ENCODE measurements at regions not wholly inside any gene's neighbourhood (a gene's known extent, or its start where the extent isn't known, plus 50 kb on each side); places are given as distances from the start of the nearest gene placed in this dataset.

- 91% methylated on average over 1 of the region's 1 CpG for WGBS (ENCODE audit: insufficient coverage)
- Mint-ChIP-seq H3K36me3 (no peaks in the 10 kb centered on the region), H3K4me3 (no peak overlapping the region), H3K27me3 (ENCODE audit: low read depth in 2 of 2) (peaks cover 18 to 43% of the 10 kb centered on the region in 2 donors), H3K4me1 (no peaks in the 10 kb centered on the region), H3K27ac (no peak overlapping the region), H3K9me3 (no peaks in the 10 kb centered on the region)
- Histone ChIP-seq H3K27ac (ENCODE audit: low read length) (no peak overlapping the region), H3K9me3 (ENCODE audit: control insufficient read depth, insufficient read depth, low read length) (peaks cover 4% of the 10 kb centered on the region), H3K4me3 (ENCODE audit: low read length) (no peak overlapping the region), H3K4me1 (ENCODE audit: control insufficient read depth, insufficient read depth, low read length) (no peaks in the 10 kb centered on the region), H3K36me3 (ENCODE audit: control insufficient read depth, insufficient read depth, low read length) (no peaks in the 10 kb centered on the region), H3K27me3 (ENCODE audit: control insufficient read depth, insufficient read depth, low read length) (no peaks in the 10 kb centered on the region)
- no peak for TF ChIP-seq CTCF (IDR thresholded peaks at IDR 0.05)
- no peak for DNase-seq
- ATAC-seq, result no peak
- intact Hi-C loops (cut with micrococcal nuclease), result no loop called here
These were observed 406.1 kb downstream of the GATA3 start for GRCh38 chr10:8460626-8461025.

GRCh38 chr10:8462565-8462964, 408.1 kb downstream of the GATA3 start:
- H3K4me3 Mint-ChIP-seq, result no peak overlapping the region
- Histone ChIP-seq H3K4me3 (ENCODE audit: low read length) (no peak overlapping the region), H3K27me3 (ENCODE audit: control insufficient read depth, insufficient read depth, low read length) (no peaks in the 10 kb centered on the region), H3K4me1 (ENCODE audit: control insufficient read depth, insufficient read depth, low read length) (no peaks in the 10 kb centered on the region), H3K9me3 (ENCODE audit: control insufficient read depth, insufficient read depth, low read length) (peaks cover 4% of the 10 kb centered on the region), H3K27ac (ENCODE audit: low read length) (no peak overlapping the region), H3K36me3 (ENCODE audit: control insufficient read depth, insufficient read depth, low read length) (no peaks in the 10 kb centered on the region)
- WGBS (ENCODE audit: insufficient coverage), result 94% methylated on average over 2 of the region's 3 CpGs
- H3K36me3 Mint-ChIP-seq, result no peaks in the 10 kb centered on the region
- no peak for TF ChIP-seq CTCF (IDR thresholded peaks at IDR 0.05)
- H3K9me3 Mint-ChIP-seq, result no peaks in the 10 kb centered on the region
- H3K27ac Mint-ChIP-seq, result no peak overlapping the region
- DNase-seq, result no peak
- intact Hi-C loops (cut with micrococcal nuclease), result no loop called here
- H3K4me1 Mint-ChIP-seq, result no peaks in the 10 kb centered on the region
- no peak for ATAC-seq
- peaks cover 18 to 47% of the 10 kb centered on the region in 2 donors for H3K27me3 Mint-ChIP-seq (ENCODE audit: low read depth in 2 of 2)

- no peaks in the 10 kb centered on the region for H3K27me3 ChIP-seq (ENCODE audit: control insufficient read depth, insufficient read depth, low read length)
- peaks cover 18 to 39% of the 10 kb centered on the region in 2 donors for H3K27me3 Mint-ChIP-seq (ENCODE audit: low read depth in 2 of 2)
- no peak overlapping the region for H3K4me3 ChIP-seq (ENCODE audit: low read length)
- no peaks in the 10 kb centered on the region for H3K4me1 Mint-ChIP-seq
- no peak overlapping the region for H3K27ac Mint-ChIP-seq
- no peaks in the 10 kb centered on the region for H3K36me3 ChIP-seq (ENCODE audit: control insufficient read depth, insufficient read depth, low read length)
- intact Hi-C loops (cut with micrococcal nuclease), result no loop called here
- ATAC-seq (no peak), DNase-seq (no peak)
- H3K36me3 Mint-ChIP-seq, result no peaks in the 10 kb centered on the region
- H3K4me1 ChIP-seq (ENCODE audit: control insufficient read depth, insufficient read depth, low read length), result no peaks in the 10 kb centered on the region
- WGBS (ENCODE audit: insufficient coverage), result 95% methylated on average over 4 of the region's 4 CpGs
- no peaks in the 10 kb centered on the region for H3K9me3 Mint-ChIP-seq
- no peak overlapping the region for H3K4me3 Mint-ChIP-seq
- H3K27ac ChIP-seq (ENCODE audit: low read length), result no peak overlapping the region
- no peak for TF ChIP-seq CTCF (IDR thresholded peaks at IDR 0.05)
- no peaks in the 10 kb centered on the region for H3K9me3 ChIP-seq (ENCODE audit: control insufficient read depth, insufficient read depth, low read length)
These were observed 409.4 kb downstream of the GATA3 start for GRCh38 chr10:8463853-8464252.

- H3K4me1 Mint-ChIP-seq, result no peaks in the 10 kb centered on the region
- 89% methylated on average over 3 of the region's 3 CpGs for whole genome bisulfite sequencing (ENCODE audit: insufficient coverage)
- H3K27ac ChIP-seq (ENCODE audit: low read length), result no peak overlapping the region
- no peak for ATAC-seq
- H3K27me3 ChIP-seq (ENCODE audit: control insufficient read depth, insufficient read depth, low read length), result no peaks in the 10 kb centered on the region
- no peaks in the 10 kb centered on the region for H3K4me1 ChIP-seq (ENCODE audit: control insufficient read depth, insufficient read depth, low read length)
- DNase-seq, result no peak
- TF ChIP-seq CTCF (IDR thresholded peaks at IDR 0.05), result no peak
- intact Hi-C loops (cut with micrococcal nuclease), result no loop called here
- H3K9me3 Mint-ChIP-seq, result no peaks in the 10 kb centered on the region
- H3K36me3 Mint-ChIP-seq, result no peaks in the 10 kb centered on the region
- H3K36me3 ChIP-seq (ENCODE audit: control insufficient read depth, insufficient read depth, low read length), result no peaks in the 10 kb centered on the region
- H3K27me3 Mint-ChIP-seq (ENCODE audit: low read depth in 2 of 2), result peaks cover 22% of the 10 kb centered on the region in 2 donors
- no peaks in the 10 kb centered on the region for H3K9me3 ChIP-seq (ENCODE audit: control insufficient read depth, insufficient read depth, low read length)
- no peak overlapping the region for H3K27ac Mint-ChIP-seq
- H3K4me3 Mint-ChIP-seq, result no peak overlapping the region
- H3K4me3 ChIP-seq (ENCODE audit: low read length), result no peak overlapping the region
These were observed 414.0 kb downstream of the GATA3 start for GRCh38 chr10:8468477-8468876.
